Panc1 (cell line): ENCODE measurements at regions not wholly inside any gene's neighbourhood (a gene's known extent, or its start where the extent isn't known, plus 50 kb on each side); places are given as distances from the start of the nearest gene placed in this dataset.

Source experiments
- CTCF ChIP-seq: fragments of 450-650 bp; IDR thresholded peaks from 2 replicates; pipeline ENCODE4 v1.5.1; 2017; ENCODE audit warnings: mild to moderate bottlenecking
- TF ChIP-seq, protein P1 (sequence below), 2 experiments: IDR thresholded peaks; 2 replicates each; pipeline ENCODE4 v1.6.1; 2011 to 2012; ENCODE audit warnings: low read depth in 2 of 2, control low read depth in 1 of 2, low read length in 1 of 2, mild to moderate bottlenecking in 1 of 2, moderate library complexity in 1 of 2; ENCODE audit not compliant: insufficient read depth in 1 of 2

GRCh38 chr2:123051136-123051535, 974.0 kb upstream of the CNTNAP5 start:
- TF ChIP-seq CTCF: no peak
- TF ChIP-seq, protein P1, sequence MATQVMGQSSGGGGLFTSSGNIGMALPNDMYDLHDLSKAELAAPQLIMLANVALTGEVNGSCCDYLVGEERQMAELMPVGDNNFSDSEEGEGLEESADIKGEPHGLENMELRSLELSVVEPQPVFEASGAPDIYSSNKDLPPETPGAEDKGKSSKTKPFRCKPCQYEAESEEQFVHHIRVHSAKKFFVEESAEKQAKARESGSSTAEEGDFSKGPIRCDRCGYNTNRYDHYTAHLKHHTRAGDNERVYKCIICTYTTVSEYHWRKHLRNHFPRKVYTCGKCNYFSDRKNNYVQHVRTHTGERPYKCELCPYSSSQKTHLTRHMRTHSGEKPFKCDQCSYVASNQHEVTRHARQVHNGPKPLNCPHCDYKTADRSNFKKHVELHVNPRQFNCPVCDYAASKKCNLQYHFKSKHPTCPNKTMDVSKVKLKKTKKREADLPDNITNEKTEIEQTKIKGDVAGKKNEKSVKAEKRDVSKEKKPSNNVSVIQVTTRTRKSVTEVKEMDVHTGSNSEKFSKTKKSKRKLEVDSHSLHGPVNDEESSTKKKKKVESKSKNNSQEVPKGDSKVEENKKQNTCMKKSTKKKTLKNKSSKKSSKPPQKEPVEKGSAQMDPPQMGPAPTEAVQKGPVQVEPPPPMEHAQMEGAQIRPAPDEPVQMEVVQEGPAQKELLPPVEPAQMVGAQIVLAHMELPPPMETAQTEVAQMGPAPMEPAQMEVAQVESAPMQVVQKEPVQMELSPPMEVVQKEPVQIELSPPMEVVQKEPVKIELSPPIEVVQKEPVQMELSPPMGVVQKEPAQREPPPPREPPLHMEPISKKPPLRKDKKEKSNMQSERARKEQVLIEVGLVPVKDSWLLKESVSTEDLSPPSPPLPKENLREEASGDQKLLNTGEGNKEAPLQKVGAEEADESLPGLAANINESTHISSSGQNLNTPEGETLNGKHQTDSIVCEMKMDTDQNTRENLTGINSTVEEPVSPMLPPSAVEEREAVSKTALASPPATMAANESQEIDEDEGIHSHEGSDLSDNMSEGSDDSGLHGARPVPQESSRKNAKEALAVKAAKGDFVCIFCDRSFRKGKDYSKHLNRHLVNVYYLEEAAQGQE (IDR thresholded peaks at IDR 0.05; ENCODE audit: insufficient read depth in 1 of 2, low read depth in 2 of 2, low read length in 1 of 2): no peak
